HG02763 (cell line): ENCODE measurements at regions not wholly inside any gene's neighbourhood (a gene's known extent, or its start where the extent isn't known, plus 50 kb on each side); places are given as distances from the start of the nearest gene placed in this dataset.

ENCODE experiments used
- ATAC-seq: cut with Tn5 transposase; IDR thresholded peaks from one replicate; pipeline ENCODE4 v1.9.1; 2021; ENCODE audit warnings: mild to moderate bottlenecking, moderate library complexity; ENCODE audit not compliant: unreplicated experiment

GRCh38 chr13:106433066-106433465 lies 102.4 kb downstream of the EFNB2 start:
- ATAC-seq, result no peak

GRCh38 chr13:106432636-106433035 lies 102.8 kb downstream of the EFNB2 start:
- no peak for ATAC-seq

GRCh38 chr13:106426909-106427308 lies 108.6 kb downstream of the EFNB2 start:
- ATAC-seq, result no peak

GRCh38 chr13:106425661-106426060 lies 109.8 kb downstream of the EFNB2 start:
- ATAC-seq, result no peak

- ATAC-seq, result no peak
Observed at GRCh38 chr13:106424805-106425204, 110.7 kb downstream of the EFNB2 start.

- peak; percentile 37 for ATAC-seq
Observed at GRCh38 chr13:106423530-106423929, 111.9 kb downstream of the EFNB2 start.

- no peak for ATAC-seq
Observed at GRCh38 chr13:106418556-106418955, 116.9 kb downstream of the EFNB2 start.

- no peak for ATAC-seq
Observed at GRCh38 chr13:106417467-106418110, 117.9 kb downstream of the EFNB2 start.

GRCh38 chr13:106416645-106417044 lies 118.8 kb downstream of the EFNB2 start:
- no peak for ATAC-seq

- no peak for ATAC-seq
Observed at GRCh38 chr13:106415971-106416370, 119.5 kb downstream of the EFNB2 start.

GRCh38 chr13:106415442-106415841 lies 120.0 kb downstream of the EFNB2 start:
- no peak for ATAC-seq

- ATAC-seq, result no peak
Observed at GRCh38 chr13:106407338-106407737, 128.1 kb downstream of the EFNB2 start.

- ATAC-seq, result no peak
Observed at GRCh38 chr13:106405731-106406130, 129.7 kb downstream of the EFNB2 start.

GRCh38 chr13:106403280-106403679 lies 132.2 kb downstream of the EFNB2 start:
- no peak for ATAC-seq

GRCh38 chr13:106402866-106403265 lies 132.6 kb downstream of the EFNB2 start:
- no peak for ATAC-seq

GRCh38 chr13:106401081-106401480 lies 134.4 kb downstream of the EFNB2 start:
- no peak for ATAC-seq

GRCh38 chr13:106400289-106400688 lies 135.2 kb downstream of the EFNB2 start:
- no peak for ATAC-seq

GRCh38 chr13:106398289-106398688 lies 137.2 kb downstream of the EFNB2 start:
- no peak for ATAC-seq

- no peak for ATAC-seq
Observed at GRCh38 chr13:106393776-106394175, 141.7 kb downstream of the EFNB2 start.

GRCh38 chr13:106391681-106392080 lies 143.8 kb downstream of the EFNB2 start:
- ATAC-seq, result no peak

- no peak for ATAC-seq
Observed at GRCh38 chr13:106391271-106391670, 144.2 kb downstream of the EFNB2 start.

- no peak for ATAC-seq
Observed at GRCh38 chr13:106390367-106390766, 145.1 kb downstream of the EFNB2 start.

GRCh38 chr13:106385654-106386053 lies 149.8 kb downstream of the EFNB2 start:
- ATAC-seq, result no peak
